ENCODE measurements at regions not wholly inside any gene's neighbourhood (a gene's known extent, or its start where the extent isn't known, plus 50 kb on each side); places are given as distances from the start of the nearest gene placed in this dataset.

GRCh38 chr10:27605318-27605717 lies 101.2 kb downstream of the RAB18 start:
- no peaks in the 10 kb centered on the region for H3K79me2 ChIP-seq (ENCODE audit: insufficient read depth, low read length)
- no peak for TF ChIP-seq RAD21 (IDR thresholded peaks at IDR 0.05; ENCODE audit: low read depth)
- TF ChIP-seq POLR2AphosphoS5 (IDR thresholded peaks at IDR 0.05; ENCODE audit: low read depth, low read length), result no peak
- no peak for TF ChIP-seq SIN3A (IDR thresholded peaks at IDR 0.05; ENCODE audit: low read depth)
- TF ChIP-seq ZFX (IDR thresholded peaks at IDR 0.05), result no peak
- no peak for TF ChIP-seq CEBPB (IDR thresholded peaks at IDR 0.05; ENCODE audit: low read depth)
- TF ChIP-seq EZH2phosphoT487 (IDR thresholded peaks at IDR 0.05; ENCODE audit: borderline replicate concordance), result no peak
- TF ChIP-seq ZBTB33 (IDR thresholded peaks at IDR 0.05; ENCODE audit: extremely low read depth, insufficient replicate concordance, low read length), result no peak
- no peaks in the 10 kb centered on the region for H4K20me1 ChIP-seq (ENCODE audit: insufficient read depth)
- no peaks in the 10 kb centered on the region for H3K27me3 ChIP-seq (ENCODE audit: insufficient read depth, low read length)
- H3K9ac ChIP-seq (ENCODE audit: low read length), result no peak overlapping the region
- H3K9me3 ChIP-seq (ENCODE audit: control insufficient read depth in 1 of 2, insufficient read depth in 1 of 2, low read depth in 1 of 2, low read length in 2 of 2), result no peaks in the 10 kb centered on the region
- intact Hi-C loops (cut with micrococcal nuclease), result no loop called here
- no peak overlapping the region for H3K4me3 ChIP-seq (replicated peaks in 1 of 2; ENCODE audit: low read depth in 1 of 2, low read length in 2 of 2)
- DNase-seq (ENCODE audit: low read depth, low spot score), result no peak
- BruUV-seq (replicated peaks), result no TSS peak
- ChIA-PET POLR2A (no interaction called here), RAD21 (ENCODE audit: low non-redundant PET in 1 of 2, low total read pairs in 2 of 2, uncharacterized antibody in 2 of 2, unreplicated experiment in 2 of 2) (no interaction called here), CTCF (no interaction called here)
- no peak for ATAC-seq
- no peaks in the 10 kb centered on the region for H3K36me3 ChIP-seq (ENCODE audit: control insufficient read depth in 1 of 2, insufficient read depth in 2 of 2, low read length in 2 of 2)
- no peaks in the 10 kb centered on the region for H3K9me2 ChIP-seq (ENCODE audit: insufficient read depth)
- no peaks in the 10 kb centered on the region for H3K4me1 ChIP-seq (ENCODE audit: control insufficient read depth in 1 of 2, insufficient read depth in 2 of 2, low read length in 2 of 2)
- no peak overlapping the region for H3K27ac ChIP-seq (ENCODE audit: low read depth, low read length)
- no peak overlapping the region for H2AFZ ChIP-seq (ENCODE audit: low read depth, low read length, poor library complexity, severe bottlenecking)
- no peak overlapping the region for H3K4me2 ChIP-seq (ENCODE audit: low read length)

GRCh38 chr10:27607591-27607990 lies 103.5 kb downstream of the RAB18 start:
- intact Hi-C loops (cut with micrococcal nuclease), result no loop called here
- Histone ChIP-seq H3K36me3 (ENCODE audit: control insufficient read depth in 1 of 2, insufficient read depth in 2 of 2, low read length in 2 of 2) (no peaks in the 10 kb centered on the region), H3K27ac (ENCODE audit: low read depth, low read length) (no peak overlapping the region), H3K9ac (ENCODE audit: low read length) (no peak overlapping the region), H2AFZ (ENCODE audit: low read depth, low read length, poor library complexity, severe bottlenecking) (no peak overlapping the region), H4K20me1 (ENCODE audit: insufficient read depth) (no peaks in the 10 kb centered on the region), H3K27me3 (ENCODE audit: insufficient read depth, low read length) (no peaks in the 10 kb centered on the region), H3K9me3 (ENCODE audit: control insufficient read depth in 1 of 2, insufficient read depth in 1 of 2, low read depth in 1 of 2, low read length in 2 of 2) (no peaks in the 10 kb centered on the region), H3K9me2 (ENCODE audit: insufficient read depth) (no peaks in the 10 kb centered on the region), H3K79me2 (ENCODE audit: insufficient read depth, low read length) (no peaks in the 10 kb centered on the region), H3K4me1 (ENCODE audit: control insufficient read depth in 1 of 2, insufficient read depth in 2 of 2, low read length in 2 of 2) (no peaks in the 10 kb centered on the region), H3K4me2 (ENCODE audit: low read length) (no peak overlapping the region), H3K4me3 (replicated peaks in 1 of 2; ENCODE audit: low read depth in 1 of 2, low read length in 2 of 2) (no peak overlapping the region)
- POLR2A ChIA-PET, result no interaction called here
- RAD21 ChIA-PET (ENCODE audit: low non-redundant PET in 1 of 2, low total read pairs in 2 of 2, uncharacterized antibody in 2 of 2, unreplicated experiment in 2 of 2), result no interaction called here
- no peak for ATAC-seq
- CTCF ChIA-PET, result no interaction called here
- DNase-seq (ENCODE audit: low read depth, low spot score), result no peak
- no TSS peak for BruUV-seq (replicated peaks)
- TF ChIP-seq SRF (IDR thresholded peaks at IDR 0.05; ENCODE audit: low read depth) (no peak), EZH2 (IDR thresholded peaks at IDR 0.05) (no peak), EGR1 (IDR thresholded peaks at IDR 0.05; ENCODE audit: low read depth) (no peak), POLR2AphosphoS5 (IDR thresholded peaks at IDR 0.05; ENCODE audit: low read depth, low read length) (no peak), ELF1 (IDR thresholded peaks at IDR 0.05; ENCODE audit: borderline replicate concordance, low read depth) (no peak), YY1 (IDR thresholded peaks at IDR 0.05; ENCODE audit: extremely low read depth, insufficient replicate concordance, low read depth, low read length) (no peak), ZFX (IDR thresholded peaks at IDR 0.05) (no peak), FOSL1 (IDR thresholded peaks at IDR 0.05; ENCODE audit: low read depth) (no peak), MAX (IDR thresholded peaks at IDR 0.05) (no peak)
